Fibroblast of lung (primary cell): ENCODE measurements at regions not wholly inside any gene's neighbourhood (a gene's known extent, or its start where the extent isn't known, plus 50 kb on each side); places are given as distances from the start of the nearest gene placed in this dataset.

ENCODE experiments used
- DNase-seq, 2 donors: peaks; one replicate each; pipeline versions ENCODE4 v3.0.0 to v3.0.0-alpha.2; 2010; ENCODE audit warnings: low read depth in 2 of 2
- H2AFZ ChIP-seq: 2 replicates; pipeline ENCODE4 v1.5.1; 2012; ENCODE audit warnings: low read length, control low read depth, inconsistent platforms
- H3K27ac ChIP-seq: 2 replicates; pipeline ENCODE4 v1.5.1; 2011; ENCODE audit warnings: low read length, control low read depth; ENCODE audit not compliant: insufficient read depth
- H3K27me3 ChIP-seq: 2 replicates; pipeline ENCODE4 v1.5.1; 2011; ENCODE audit warnings: mild to moderate bottlenecking, low read length; ENCODE audit not compliant: control insufficient read depth, insufficient read depth
- H3K36me3 ChIP-seq: 2 replicates; pipeline ENCODE4 v1.5.1; 2011; ENCODE audit warnings: low read length; ENCODE audit not compliant: control insufficient read depth, insufficient read depth
- H3K4me1 ChIP-seq: 2 replicates; pipeline ENCODE4 v1.5.1; 2011; ENCODE audit warnings: low read length; ENCODE audit not compliant: control insufficient read depth, insufficient read depth; ENCODE audit errors: extremely low read depth
- H3K4me2 ChIP-seq: 2 replicates; pipeline ENCODE4 v1.5.1; 2011; ENCODE audit warnings: low read length, control low read depth; ENCODE audit not compliant: insufficient read depth; ENCODE audit errors: extremely low read depth
- H3K4me3 ChIP-seq, 4 experiments: fragments of 200-600 bp in 1 of 4; sonication (generic) in 1 of 4; replicated peaks in 1 of 4; 2 replicates each; pipeline ENCODE4 v1.5.1; 2011 to 2016; ENCODE audit warnings: low read length in 4 of 4, low read depth in 3 of 4, mild to moderate bottlenecking in 3 of 4, control low read depth in 2 of 4, inconsistent platforms in 1 of 4, mixed read lengths in 1 of 4; ENCODE audit not compliant: insufficient read depth in 1 of 4; ENCODE audit errors: control extremely low read depth in 1 of 4
- H3K79me2 ChIP-seq: 2 replicates; pipeline ENCODE4 v1.5.1; 2012; ENCODE audit warnings: mild to moderate bottlenecking, low read length, inconsistent platforms; ENCODE audit not compliant: control insufficient read depth, insufficient read depth
- H3K9ac ChIP-seq: 2 replicates; pipeline ENCODE4 v1.5.1; 2011; ENCODE audit warnings: mild to moderate bottlenecking, low read length, control low read depth; ENCODE audit not compliant: insufficient read depth
- H3K9me3 ChIP-seq: 2 replicates; pipeline ENCODE4 v1.5.1; 2012; ENCODE audit warnings: low read depth, low read length; ENCODE audit not compliant: control insufficient read depth, insufficient read depth
- H4K20me1 ChIP-seq: 2 replicates; pipeline ENCODE4 v1.5.1; 2011; ENCODE audit warnings: low read length; ENCODE audit not compliant: control insufficient read depth, insufficient read depth; ENCODE audit errors: extremely low read depth
- EZH2 ChIP-seq: IDR thresholded peaks from 2 replicates; pipeline ENCODE4 v1.5.1; 2012; ENCODE audit warnings: low read length, control low read depth, mild to moderate bottlenecking; ENCODE audit errors: missing control alignments
- TF ChIP-seq, protein P1 (sequence below), 2 donors: IDR thresholded peaks in 1 of 2; conservative IDR thresholded peaks in 1 of 2; 1 replicate in 1 of 2; 2 replicates in 1 of 2; pipeline ENCODE4 v1.5.1; 2011 to 2012; ENCODE audit warnings: low read length in 2 of 2, control low read depth in 1 of 2, inconsistent platforms in 1 of 2, low read depth in 1 of 2, mild to moderate bottlenecking in 1 of 2

GRCh38 chr5:62149879-62150278 lies 156.1 kb upstream of the KIF2A start:
- no peak overlapping the region for H2AFZ ChIP-seq
- DNase-seq = peak in 1 of 2 donors; percentile 24
- H3K9me3 ChIP-seq = no peaks in the 10 kb centered on the region
- no peaks in the 10 kb centered on the region for H3K36me3 ChIP-seq
- no peak overlapping the region for H3K4me2 ChIP-seq
- no peaks in the 10 kb centered on the region for H4K20me1 ChIP-seq
- H3K4me1 ChIP-seq = no peaks in the 10 kb centered on the region
- H3K27ac ChIP-seq = no peak overlapping the region
- no peak overlapping the region for H3K4me3 ChIP-seq
- no peaks in the 10 kb centered on the region for H3K27me3 ChIP-seq
- no peak overlapping the region for H3K9ac ChIP-seq
- H3K79me2 ChIP-seq = no peaks in the 10 kb centered on the region
- TF ChIP-seq, protein P1, sequence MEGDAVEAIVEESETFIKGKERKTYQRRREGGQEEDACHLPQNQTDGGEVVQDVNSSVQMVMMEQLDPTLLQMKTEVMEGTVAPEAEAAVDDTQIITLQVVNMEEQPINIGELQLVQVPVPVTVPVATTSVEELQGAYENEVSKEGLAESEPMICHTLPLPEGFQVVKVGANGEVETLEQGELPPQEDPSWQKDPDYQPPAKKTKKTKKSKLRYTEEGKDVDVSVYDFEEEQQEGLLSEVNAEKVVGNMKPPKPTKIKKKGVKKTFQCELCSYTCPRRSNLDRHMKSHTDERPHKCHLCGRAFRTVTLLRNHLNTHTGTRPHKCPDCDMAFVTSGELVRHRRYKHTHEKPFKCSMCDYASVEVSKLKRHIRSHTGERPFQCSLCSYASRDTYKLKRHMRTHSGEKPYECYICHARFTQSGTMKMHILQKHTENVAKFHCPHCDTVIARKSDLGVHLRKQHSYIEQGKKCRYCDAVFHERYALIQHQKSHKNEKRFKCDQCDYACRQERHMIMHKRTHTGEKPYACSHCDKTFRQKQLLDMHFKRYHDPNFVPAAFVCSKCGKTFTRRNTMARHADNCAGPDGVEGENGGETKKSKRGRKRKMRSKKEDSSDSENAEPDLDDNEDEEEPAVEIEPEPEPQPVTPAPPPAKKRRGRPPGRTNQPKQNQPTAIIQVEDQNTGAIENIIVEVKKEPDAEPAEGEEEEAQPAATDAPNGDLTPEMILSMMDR (conservative IDR thresholded peaks at IDR 0.05 in 1 of 2, IDR thresholded peaks at IDR 0.05 in 1 of 2; ENCODE audit: low read depth in 1 of 2, low read length in 2 of 2) = no peak
- TF ChIP-seq EZH2 = no peak

GRCh38 chr5:62152394-62153087 lies 153.5 kb upstream of the KIF2A start:
- no peaks in the 10 kb centered on the region for H3K9me3 ChIP-seq
- no peak overlapping the region for H3K4me3 ChIP-seq
- H3K27me3 ChIP-seq = no peaks in the 10 kb centered on the region
- H3K4me1 ChIP-seq = no peaks in the 10 kb centered on the region
- H4K20me1 ChIP-seq = no peaks in the 10 kb centered on the region
- no peak overlapping the region for H2AFZ ChIP-seq
- H3K9ac ChIP-seq = no peak overlapping the region
- DNase-seq = no peak
- H3K4me2 ChIP-seq = no peak overlapping the region
- H3K79me2 ChIP-seq = no peaks in the 10 kb centered on the region
- TF ChIP-seq, protein P1 (conservative IDR thresholded peaks at IDR 0.05 in 1 of 2, IDR thresholded peaks at IDR 0.05 in 1 of 2; ENCODE audit: low read depth in 1 of 2, low read length in 2 of 2) = no peak
- TF ChIP-seq EZH2 = no peak
- H3K27ac ChIP-seq = no peak overlapping the region
- H3K36me3 ChIP-seq = no peaks in the 10 kb centered on the region

DNA sequence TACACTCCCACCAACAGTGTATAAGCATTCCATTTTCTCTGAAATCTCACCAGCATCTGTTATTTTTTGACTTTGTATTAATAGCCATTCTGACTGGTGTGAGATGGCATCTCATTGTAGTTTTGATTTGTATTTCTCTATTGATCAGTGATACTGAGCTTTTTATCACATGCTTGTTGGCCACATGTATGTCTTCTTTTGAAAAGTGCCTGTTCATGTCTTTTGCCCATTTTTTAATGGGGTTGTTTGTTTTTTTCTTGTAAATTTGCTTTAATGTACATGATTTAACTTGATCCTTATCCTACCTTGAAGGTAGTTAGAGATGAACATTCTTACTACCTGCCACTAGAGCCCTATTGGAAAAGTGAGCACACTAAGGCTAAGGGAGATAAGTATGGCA lies 151.2 kb upstream of the KIF2A start:
- Histone ChIP-seq H3K4me1 (no peaks in the 10 kb centered on the region), H3K79me2 (no peaks in the 10 kb centered on the region), H2AFZ (no peak overlapping the region), H3K4me3 (no peak overlapping the region), H3K27me3 (no peaks in the 10 kb centered on the region), H3K9ac (no peak overlapping the region), H3K9me3 (no peaks in the 10 kb centered on the region), H3K4me2 (no peak overlapping the region), H3K27ac (no peak overlapping the region), H4K20me1 (no peaks in the 10 kb centered on the region), H3K36me3 (no peaks in the 10 kb centered on the region)
- TF ChIP-seq EZH2 = no peak
- TF ChIP-seq, protein P1 (conservative IDR thresholded peaks at IDR 0.05 in 1 of 2, IDR thresholded peaks at IDR 0.05 in 1 of 2; ENCODE audit: low read depth in 1 of 2, low read length in 2 of 2) = no peak
- no peak for DNase-seq
